ENCODE measurements at regions not wholly inside any gene's neighbourhood (a gene's known extent, or its start where the extent isn't known, plus 50 kb on each side); places are given as distances from the start of the nearest gene placed in this dataset.
"Not testable (repeated sequence)": the region's sequence is repeated elsewhere in the genome, so short reads cannot be mapped to it uniquely, and the experiment has no call there.

DNA sequence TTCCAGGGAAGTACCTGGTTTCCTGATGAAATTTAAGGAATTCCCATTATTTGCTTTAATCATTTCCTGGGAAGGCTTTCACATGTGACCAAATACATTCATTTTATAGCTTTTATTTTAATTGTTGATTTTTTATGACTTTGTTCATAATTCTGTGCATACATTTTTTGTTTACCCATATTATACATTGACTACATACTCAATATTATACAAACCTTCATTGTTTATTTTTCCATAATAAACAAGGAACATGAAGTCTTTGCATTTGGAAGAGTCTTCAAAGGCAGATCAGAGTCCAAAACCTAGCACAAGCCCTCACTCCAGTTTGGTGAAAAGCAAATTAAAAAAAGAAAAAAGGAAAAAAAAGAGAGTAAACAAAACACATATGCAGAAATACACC is 218.3 kb upstream of the NRIP1 start:
- no peak for DNase-seq

DNA sequence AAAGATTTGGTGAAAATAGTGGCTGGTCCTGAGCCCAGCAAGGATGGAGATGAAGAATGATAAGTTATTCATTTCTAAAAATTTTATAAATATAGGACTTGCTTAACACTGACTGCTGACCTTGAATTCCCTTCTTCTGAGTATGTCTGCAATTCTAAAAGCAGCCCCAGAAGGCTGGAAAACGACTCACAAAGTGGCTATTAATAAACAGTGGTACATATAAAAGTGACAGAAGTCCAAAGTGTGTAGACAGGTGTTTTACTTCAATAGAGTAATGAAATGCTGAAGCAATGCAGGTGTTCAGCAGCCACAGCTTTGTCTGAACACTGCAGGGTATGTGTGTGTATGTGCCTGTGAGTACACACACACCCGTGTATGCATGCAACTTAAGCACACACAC is 219.0 kb upstream of the NRIP1 start:
- no peak for DNase-seq

DNA sequence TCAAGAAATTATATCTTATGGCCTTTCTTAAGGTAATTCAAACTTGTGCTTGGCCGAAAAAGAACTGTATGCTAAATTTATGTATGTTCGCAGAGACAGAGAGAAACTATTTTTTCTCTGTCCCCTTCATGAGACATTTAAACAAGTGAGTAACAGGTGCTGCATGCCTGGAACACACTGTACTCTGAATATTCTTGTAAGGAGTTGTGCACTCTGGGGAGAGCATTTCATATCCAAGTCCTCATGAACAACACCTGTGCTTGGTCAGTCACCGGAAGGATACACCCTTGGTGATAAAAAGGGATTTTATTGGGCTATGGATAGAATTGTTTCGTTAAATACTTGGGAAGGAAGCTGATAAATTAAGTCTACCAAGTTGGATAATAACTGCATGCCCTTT is 220.8 kb upstream of the NRIP1 start:
- DNase-seq: no peak

DNA sequence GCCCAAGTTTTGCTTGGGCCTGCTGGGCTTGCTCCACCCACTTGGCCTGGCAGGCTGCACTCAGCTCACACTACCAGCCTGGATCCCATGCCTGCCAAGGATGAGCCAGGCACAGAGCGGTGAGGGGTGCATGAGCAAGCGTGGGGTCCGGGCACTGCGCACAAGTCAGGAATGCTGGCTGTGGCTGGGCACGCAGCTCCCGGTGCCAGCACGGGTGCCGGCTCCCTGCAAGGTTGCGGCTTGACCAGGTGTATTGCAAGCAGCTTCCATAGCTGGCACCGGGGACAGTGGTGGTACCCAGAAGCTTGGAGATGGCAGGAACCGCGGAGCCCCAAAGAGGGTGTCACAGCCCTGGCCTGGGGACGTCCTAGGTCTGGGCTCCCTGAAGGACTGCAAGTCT is 224.4 kb upstream of the NRIP1 start:
- no peak for DNase-seq

DNA sequence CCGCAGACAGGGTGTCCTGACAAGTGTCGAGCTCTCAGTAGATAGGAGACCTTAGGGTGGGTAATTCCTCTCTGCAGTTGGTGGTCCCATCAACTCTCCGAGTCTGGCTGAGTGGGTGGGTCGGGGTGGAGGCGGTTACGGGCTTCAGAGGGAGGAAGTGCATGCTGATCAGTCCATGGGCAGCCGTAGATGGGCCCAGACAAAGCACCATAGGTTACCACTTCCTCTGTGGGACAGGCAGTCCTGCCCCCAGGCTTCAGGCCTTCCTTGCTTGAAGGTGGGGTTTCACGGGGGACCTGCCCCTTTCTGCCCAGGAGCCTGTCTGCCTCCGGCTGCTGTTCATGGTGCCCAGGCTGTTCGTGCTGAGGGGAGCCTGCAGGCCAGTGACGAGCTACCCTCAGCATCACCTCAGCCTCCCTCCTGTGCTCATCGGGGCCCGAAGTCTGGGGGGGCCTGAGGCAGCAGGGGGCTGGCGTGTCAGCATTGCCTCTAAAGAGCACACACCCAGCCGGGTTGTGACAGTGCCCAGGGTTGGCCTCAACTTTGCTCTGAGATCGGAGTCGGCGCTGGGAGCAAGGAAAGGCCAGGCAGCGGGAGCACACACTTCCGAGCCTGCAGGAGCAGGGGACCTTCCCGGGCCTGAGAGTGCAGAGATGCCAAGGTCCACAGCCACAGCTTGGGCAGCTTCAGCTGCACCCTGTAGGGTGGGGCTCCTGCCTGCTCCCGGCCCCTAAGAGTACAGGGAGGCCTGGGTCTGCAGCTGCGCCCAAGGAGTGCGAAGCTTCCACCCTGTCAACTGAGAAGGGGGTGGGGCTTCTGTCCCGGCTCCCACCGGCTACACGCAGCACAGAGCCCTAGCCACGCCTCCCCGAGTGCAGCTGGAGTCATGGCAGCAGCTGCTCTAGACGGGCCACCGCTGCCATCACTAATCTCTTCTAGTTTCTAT is 225.4 kb upstream of the NRIP1 start:
- DNase-seq: no peak

DNA sequence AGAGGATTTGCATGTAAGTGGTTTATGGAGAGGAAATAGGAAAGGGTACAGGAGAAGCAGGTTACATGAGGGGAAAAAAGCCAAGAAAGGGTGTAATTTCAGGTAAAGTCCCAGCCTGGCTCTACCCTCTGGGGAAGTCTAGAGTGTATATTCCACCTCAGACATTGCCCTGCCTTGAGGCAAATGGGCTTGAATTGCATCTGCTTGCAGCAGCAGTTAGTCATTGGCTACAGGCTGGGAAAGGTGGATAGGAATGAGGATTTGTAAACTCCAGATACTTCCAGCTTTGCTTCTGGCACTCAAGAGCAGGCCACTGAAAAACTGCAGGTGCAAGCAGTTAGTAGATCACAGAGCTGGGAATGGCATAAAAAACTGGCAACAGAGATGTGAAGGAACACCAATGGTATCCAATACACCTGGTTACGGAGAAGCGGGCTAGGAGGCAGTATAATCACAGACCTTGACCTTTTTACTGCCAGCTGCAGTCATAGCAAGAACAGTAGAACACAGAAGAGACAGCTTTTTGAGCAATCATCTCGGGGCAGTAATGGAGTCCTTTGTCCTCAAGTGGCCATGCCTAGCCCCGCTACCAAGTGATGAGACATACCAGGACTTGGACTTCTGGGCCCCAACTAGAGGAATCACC is 226.9 kb upstream of the NRIP1 start:
- DNase-seq: no peak

DNA sequence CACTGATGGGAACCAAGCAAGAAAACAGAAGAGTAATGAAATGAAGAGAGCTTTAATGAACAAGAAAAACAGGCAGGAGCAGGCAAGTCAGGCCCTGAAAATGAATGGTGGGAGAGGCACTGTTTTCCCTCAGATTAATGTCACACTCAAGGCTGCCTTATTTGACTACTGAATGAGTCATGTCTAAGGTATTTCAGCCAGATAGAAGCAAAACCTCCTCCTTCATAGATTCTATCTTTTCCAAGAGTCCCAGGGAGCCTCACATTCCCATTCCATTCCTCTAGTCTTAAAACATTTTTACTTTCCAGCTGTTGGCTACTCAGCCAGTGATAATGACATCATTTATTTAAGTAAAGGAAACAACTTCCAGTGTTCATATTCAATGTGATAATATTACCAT is 228.4 kb upstream of the NRIP1 start:
- DNase-seq: no peak

DNA sequence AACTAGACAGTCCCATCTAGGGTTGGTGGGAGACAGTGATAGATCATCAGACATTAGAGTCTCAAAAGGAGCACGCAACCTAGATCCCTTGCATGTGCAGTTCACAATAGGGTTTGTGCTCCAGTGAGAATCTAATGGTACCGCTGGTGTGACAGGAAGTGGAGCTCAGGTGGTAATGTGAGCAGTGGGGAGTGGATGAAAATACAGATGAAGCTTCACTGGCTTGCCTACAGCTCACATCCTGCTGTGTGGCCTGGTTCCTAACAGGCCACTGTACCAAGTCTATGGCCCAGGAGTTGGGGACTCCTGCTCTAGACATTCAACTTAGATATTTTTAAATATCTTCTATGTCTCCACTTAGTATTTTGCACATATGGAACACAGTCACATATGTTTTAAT is 231.1 kb upstream of the NRIP1 start:
- no peak for DNase-seq

DNA sequence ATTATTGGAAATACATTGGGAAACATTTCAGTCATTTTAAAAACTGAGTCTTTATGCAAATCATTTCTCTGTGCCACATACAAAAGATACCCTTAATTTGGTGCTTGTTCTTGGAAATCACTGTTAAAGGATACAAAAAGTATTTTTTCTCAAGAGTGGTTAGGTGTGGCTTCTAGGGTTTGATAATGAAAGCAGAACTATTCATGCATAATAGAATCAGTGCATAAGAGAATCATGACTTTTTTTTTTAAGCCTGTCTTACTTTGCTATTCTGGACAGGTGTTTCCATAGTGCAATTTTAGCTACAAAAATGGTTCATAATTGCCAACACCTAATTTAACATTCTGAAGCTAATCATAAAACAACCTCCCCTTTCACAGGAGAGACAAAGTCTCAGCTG is 233.0 kb upstream of the NRIP1 start:
- no peak for DNase-seq

DNA sequence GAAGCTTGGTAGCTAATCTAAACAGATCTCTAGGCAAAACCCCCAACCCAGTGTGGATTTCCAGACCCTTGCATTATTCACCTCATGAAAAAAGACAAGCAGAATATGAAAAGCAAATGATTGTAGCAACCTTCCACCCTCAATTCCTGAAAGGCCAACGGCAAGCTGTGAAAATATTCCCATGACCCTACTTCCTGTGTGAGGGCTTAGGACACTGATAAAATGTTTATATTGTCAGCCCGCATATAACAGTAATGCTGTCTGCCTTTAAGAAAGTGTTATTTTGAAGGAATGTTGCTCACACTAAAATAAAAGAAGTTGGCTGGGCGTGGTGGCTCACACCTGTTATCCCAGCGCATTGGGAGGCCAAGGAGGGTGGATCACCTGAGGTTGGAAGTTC is 233.5 kb upstream of the NRIP1 start:
- no peak for DNase-seq

DNA sequence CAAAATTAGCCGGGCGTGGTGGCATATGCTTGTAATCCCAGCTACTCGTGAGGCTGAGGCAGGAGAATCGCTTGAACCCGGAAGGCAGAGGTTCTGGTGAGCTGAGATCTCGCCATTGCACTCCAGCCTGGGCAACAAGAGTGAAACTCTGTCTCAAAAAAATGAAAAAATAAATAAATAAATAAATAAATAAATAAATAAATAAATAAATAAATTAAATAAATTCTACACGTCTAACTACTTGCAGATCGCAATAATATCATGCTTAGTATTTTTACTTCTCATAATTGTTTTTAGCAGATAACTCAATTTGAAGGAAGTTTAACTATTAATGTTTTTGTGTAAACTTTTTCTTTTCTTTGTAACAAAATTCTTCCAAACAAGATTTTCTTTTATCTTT is 234.0 kb upstream of the NRIP1 start:
- DNase-seq: not testable (repeated sequence)

DNA sequence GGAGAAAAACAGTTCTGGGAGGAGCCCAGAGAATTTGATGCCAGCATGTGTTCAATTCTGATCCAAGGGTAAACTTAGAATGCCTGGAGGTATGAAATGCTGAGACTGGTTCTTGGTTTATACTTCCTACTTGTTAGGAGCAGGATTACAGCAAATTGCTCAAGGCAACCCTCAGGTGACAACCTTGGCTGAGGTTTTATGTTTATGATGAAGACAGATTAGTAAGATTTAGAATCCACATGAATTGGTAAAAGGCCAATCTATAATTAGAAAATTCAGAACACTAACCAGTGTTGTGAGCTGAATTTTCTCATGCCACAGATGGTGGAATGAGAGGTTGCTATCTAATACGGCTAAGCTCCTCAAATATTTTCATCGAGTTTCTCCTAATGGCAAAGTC is 235.3 kb upstream of the NRIP1 start:
- DNase-seq: no peak

DNA sequence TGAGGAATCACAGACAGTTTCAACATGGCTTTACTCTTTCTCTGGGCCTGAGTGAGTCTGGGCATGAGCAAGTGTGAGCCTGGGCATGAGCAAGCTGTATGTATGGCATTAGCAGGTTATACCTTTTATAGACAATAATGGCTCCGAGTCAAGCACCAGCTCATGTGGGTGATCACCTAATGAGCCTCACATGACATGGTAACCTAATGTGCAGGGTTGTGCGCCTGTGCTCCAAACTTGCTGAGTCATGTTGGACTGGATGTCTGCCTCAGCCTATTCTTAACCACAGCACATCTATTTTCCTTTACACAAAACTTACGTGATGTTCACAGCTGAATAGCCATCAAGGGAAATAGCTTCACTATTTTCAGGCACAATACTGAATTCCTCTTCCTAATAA is 236.2 kb upstream of the NRIP1 start:
- no peak for DNase-seq

DNA sequence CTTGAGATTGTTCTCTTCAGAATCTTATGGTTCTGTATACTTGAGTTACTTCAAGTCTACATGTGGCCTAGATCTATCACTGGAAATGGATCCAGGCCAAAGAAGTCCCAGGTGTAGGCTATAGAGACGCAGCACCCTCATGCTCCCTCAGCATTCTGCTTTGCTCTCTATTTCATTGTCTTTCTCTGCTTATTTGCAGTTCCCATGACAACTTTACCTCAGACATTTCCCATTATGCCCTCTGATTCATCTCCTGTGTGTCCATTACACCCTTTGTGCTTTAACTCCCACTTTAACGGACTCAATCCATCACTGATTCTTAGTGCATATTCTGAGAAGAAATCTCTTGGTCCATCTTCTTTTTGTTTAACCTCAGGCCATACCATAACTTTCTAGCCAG is 236.9 kb upstream of the NRIP1 start:
- DNase-seq: no peak

DNA sequence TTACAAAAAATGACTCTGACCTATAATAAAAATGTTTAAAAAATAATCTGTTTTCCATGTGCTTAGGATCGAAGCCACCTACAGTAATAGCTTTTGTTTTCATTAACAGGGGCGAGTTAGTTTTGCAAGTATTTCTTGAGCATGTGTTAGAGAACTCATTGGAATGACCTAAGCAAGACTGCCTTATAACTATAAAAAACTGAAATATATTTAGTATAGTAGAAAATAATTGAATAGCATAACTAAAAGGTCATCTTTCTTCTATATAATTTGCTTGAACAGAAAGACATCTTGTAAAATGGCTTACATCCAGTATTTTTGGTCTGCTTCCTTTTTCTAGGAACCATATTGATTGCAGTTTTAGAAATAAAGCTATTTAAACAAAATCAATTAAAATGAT is 241.5 kb upstream of the NRIP1 start:
- DNase-seq: no peak

DNA sequence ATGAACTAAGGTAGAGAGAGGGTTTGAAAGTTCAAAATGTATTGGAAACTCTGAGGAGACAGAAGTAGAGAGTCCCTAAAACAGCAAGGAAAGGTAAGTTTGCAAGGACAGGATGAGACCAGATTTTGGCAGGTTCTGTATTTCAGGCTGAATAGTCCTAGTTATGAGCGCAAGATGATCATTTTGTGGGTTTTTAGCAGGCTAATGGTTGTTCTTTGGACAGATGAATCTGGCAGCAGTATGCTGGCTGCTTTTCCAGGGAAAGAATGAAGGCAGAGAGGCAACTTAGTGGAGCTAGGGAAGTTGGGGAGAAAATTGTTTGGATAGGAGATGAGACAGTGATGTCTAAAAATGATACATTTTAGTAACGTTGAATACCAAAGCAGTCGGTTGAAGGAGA is 243.5 kb upstream of the NRIP1 start:
- no peak for DNase-seq

DNA sequence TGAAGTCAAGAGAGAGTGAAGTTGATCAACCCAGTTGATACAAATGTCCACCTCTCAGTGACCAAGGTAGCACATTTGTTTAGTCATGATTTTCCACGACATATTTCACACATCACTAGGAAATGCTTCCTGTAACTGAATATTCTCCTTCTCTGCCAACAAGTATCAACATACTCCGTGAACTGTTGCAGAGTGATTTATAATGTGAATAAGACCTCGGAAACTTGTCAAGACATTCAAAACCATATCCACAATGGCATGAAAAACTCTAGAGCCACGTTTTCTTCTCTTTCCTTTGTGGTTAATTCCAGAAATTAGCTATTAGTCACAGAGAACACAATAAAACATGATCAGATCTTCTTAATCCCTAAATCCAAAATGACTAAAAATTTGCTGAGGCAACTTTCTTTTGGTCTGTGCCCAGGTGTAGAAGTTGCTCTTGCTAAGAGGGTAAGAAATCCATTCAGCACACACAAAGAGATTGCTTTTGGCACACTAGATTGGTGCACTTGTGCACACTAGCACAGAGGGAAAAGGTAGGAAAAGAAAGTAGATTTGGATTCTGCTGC is 244.3 kb upstream of the NRIP1 start:
- no peak for DNase-seq

DNA sequence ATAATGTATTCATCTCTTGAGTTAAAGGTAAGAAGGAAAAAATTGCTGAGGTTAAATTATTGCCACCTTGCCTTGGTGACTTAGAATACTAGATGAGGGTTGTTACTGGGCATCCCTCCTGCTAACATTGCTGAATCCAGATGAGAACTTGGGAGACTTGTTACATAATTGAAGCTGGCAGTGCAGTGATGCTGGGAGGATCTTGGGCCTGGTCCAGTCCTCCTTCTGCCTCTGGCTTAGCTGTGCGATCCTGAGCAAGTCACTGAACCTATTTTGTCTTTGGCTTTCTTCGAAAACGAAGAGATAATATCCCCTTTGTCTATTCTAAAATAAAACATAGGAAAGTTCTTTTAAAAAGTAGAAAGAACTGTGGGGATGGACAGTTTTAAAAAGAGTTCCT is 244.9 kb upstream of the NRIP1 start:
- DNase-seq: no peak

DNA sequence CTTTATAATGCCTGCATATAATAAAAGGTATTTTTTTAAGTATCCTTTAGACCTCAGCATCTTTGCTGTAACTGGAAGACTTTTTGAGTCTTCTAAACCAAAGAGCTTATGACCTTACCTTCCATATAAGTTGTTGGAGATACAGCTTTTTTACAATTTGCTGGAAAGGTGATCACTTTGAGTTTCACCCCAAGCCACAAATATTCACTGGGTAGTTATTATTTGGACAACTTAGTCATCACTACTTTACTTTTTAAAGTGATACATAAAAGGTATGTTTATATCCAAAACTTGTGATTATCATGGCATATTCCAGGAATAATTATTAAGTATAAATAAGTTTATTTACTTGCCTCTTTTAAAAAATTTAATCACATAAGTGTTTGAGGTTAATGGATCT is 246.7 kb upstream of the NRIP1 start:
- no peak for DNase-seq

DNA sequence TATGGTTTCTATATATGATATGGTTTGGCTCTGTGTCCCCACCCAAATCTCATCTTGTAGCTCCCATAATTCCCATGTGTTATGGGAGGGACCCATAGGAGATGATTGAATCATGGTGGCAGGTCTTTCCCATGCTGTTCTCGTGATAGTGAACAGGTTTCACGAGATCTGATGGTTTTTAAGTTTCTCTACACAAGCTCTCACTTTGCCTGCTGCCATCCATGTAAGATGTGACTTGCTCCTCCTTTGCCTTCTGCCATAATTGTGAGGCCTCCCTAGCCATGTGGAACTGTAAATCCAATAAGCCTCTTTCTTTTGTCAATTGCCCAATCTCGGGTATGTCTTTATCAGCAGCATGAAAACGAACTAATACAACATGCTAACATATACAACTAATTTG is 252.2 kb upstream of the NRIP1 start:
- DNase-seq: not testable (repeated sequence)

DNA sequence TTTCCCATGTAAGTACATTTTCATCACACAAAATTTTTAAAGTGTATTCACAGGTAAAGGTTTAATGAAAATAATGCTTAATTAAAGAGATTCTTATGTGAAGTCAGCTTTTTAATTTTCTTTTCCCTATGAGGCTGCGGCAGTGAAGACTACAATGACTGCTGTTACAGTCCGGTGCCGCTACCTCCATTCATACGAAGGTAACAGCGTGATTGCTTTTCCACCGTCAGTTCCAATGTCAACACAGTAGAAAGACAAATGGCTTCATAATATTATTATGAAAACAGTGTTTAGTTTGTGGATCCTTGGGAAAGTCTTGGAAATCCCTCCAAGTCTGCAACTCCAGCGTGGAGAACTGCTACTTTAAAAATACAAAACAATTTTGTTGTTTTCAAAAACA is 254.9 kb upstream of the NRIP1 start:
- no peak for DNase-seq

DNA sequence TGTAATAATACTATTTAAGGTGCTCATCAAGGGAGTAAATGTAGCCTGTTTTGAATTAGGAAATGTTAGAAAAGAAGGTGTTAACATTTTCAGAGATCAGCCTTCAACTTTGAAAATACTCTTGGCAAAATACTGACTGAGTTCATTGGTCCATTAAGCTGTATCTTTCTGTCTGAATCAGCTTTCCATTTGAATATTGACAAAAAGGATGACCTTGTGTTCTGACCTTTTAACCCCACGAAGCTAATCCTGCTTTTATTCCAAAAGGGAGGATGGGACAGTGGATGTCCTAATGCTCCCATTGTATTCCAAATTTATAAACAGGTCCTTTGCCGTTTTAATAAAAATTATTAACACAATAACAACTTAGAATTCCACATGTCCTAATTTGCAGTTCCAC is 259.7 kb upstream of the NRIP1 start:
- DNase-seq: no peak

DNA sequence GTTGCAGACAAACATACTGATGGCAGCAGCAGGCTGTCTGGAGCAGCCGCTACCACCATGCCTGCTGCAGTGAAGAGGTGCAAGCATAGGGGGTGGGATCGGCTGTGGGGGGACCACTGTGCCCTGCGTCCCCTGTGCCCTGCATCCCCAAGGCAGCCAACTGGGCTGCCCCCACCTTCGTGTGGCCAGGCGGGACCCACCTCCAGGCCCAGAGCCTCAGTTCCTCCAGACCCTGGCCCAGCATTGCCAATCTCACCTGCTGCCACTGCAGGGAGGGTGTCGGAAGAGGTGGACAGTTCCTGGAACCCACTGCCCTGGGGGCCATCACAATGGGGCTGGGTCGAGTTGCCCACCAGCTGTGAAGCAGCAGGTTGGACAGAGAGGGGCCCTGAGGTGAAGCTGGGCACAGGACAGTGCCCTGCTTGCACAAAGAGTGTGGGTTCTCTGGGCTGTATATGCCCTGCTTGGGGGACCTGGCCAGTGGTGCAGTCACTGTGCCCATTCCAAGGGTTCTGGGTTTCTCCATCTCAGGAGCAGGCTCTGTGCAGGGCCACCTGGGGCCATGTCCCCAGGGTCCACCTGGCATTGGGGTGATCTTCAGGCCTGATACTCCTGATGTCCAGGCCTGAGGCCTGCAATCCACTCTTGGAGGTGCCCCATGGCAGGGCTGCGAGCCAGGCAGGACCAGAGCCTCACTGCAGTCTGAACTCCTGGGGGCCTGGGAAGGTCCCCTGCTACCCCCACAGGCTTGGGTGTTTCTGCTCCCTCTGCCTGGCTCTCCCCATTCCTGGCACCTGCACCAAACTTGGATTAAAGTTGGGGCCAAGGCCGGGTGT is 261.4 kb upstream of the NRIP1 start:
- no peak for DNase-seq
